ENCODE measurements at regions not wholly inside any gene's neighbourhood (a gene's known extent, or its start where the extent isn't known, plus 50 kb on each side); places are given as distances from the start of the nearest gene placed in this dataset.

DNA sequence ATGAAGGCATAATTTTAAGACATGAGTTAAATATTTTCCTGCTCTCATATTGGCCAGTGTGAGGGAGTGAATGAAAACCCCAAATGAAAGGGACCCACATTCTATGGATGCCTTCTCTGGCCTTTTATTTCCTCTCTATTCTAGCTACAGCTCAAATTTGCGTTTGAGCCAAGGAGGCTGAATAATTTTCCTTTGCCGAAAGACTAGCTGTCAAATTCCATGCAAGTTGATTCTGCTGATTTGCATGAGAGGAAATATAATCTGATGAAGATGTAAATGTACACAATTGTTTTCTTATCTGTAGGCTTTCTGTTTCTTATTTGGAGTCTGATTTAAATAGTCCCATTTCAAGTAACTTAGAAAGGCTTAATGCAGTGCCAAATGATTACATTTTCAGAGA lies 438.4 kb upstream of the SPRED2 start:
- TF ChIP-seq, protein P1, sequence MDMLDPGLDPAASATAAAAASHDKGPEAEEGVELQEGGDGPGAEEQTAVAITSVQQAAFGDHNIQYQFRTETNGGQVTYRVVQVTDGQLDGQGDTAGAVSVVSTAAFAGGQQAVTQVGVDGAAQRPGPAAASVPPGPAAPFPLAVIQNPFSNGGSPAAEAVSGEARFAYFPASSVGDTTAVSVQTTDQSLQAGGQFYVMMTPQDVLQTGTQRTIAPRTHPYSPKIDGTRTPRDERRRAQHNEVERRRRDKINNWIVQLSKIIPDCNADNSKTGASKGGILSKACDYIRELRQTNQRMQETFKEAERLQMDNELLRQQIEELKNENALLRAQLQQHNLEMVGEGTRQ (IDR thresholded peaks at IDR 0.05; ENCODE audit: low read depth, low read length): no peak
- TF ChIP-seq FOS (IDR thresholded peaks at IDR 0.05; ENCODE audit: low read depth, low read length): no peak
- no peak for TF ChIP-seq BHLHE40 (IDR thresholded peaks at IDR 0.05; ENCODE audit: low read depth, low read length)
- TF ChIP-seq RCOR1 (IDR thresholded peaks at IDR 0.05; ENCODE audit: insufficient replicate concordance, low read length): no peak
- no peak for TF ChIP-seq SMC3 (IDR thresholded peaks at IDR 0.05; ENCODE audit: low read depth, low read length)
- no peak for TF ChIP-seq RAD21 (IDR thresholded peaks at IDR 0.05; ENCODE audit: low read length)
- TF ChIP-seq NFE2L2 (IDR thresholded peaks at IDR 0.05; ENCODE audit: low read depth, low read length): no peak
- TF ChIP-seq, protein P2, sequence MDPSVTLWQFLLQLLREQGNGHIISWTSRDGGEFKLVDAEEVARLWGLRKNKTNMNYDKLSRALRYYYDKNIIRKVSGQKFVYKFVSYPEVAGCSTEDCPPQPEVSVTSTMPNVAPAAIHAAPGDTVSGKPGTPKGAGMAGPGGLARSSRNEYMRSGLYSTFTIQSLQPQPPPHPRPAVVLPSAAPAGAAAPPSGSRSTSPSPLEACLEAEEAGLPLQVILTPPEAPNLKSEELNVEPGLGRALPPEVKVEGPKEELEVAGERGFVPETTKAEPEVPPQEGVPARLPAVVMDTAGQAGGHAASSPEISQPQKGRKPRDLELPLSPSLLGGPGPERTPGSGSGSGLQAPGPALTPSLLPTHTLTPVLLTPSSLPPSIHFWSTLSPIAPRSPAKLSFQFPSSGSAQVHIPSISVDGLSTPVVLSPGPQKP (IDR thresholded peaks at IDR 0.05; ENCODE audit: borderline replicate concordance, low read depth, low read length): no peak
- TF ChIP-seq CEBPB (IDR thresholded peaks at IDR 0.05; ENCODE audit: low read depth, low read length): no peak
- CTCF ChIA-PET: no interaction called here

More for the DNA sequence above, 438.4 kb upstream of the SPRED2 start:
- WGBS, 2 experiments (ENCODE audit: extremely low coverage in 2 of 2, insufficient read length in 1 of 2): no CpG with 5 or more reads among the region's 2 CpGs
- no peak overlapping the region for H3K14ac ChIP-seq (replicated peaks; ENCODE audit: low read depth, low read length)
- H2BK15ac ChIP-seq (ENCODE audit: low read depth, low read length): no peak overlapping the region
- H3K4ac ChIP-seq (ENCODE audit: low read depth, low read length): no peak overlapping the region
- no peak overlapping the region for H3K4me2 ChIP-seq (ENCODE audit: low read depth, low read length)
- no peaks in the 10 kb centered on the region for H3K9me3 ChIP-seq (ENCODE audit: control insufficient read depth, insufficient read depth, low read length)
- in situ Hi-C loops (cut with MboI; ENCODE audit: low sequenced_read_pairs): no loop called here
- no peaks in the 10 kb centered on the region for H3K36me3 ChIP-seq (ENCODE audit: control insufficient read depth, insufficient read depth, low read length)
- H2AFZ ChIP-seq (replicated peaks; ENCODE audit: low read length, poor library complexity): no peak overlapping the region
- H4K8ac ChIP-seq (ENCODE audit: low read depth in 2 of 2, low read length in 2 of 2): no peak overlapping the region
- H2BK20ac ChIP-seq (ENCODE audit: low read depth, low read length): no peak overlapping the region
- intact Hi-C loops (cut with micrococcal nuclease): no loop called here
- H2BK5ac ChIP-seq (ENCODE audit: low read depth, low read length, poor library complexity, severe bottlenecking): no peak overlapping the region
- DNase-seq (no peak), ATAC-seq (ENCODE audit: low read depth) (no peak)
- H3K18ac ChIP-seq (ENCODE audit: low read depth, low read length): no peak overlapping the region
- no peaks in the 10 kb centered on the region for H3K4me1 ChIP-seq (ENCODE audit: control insufficient read depth, insufficient read depth, low read length)
- H3K9me1 ChIP-seq (ENCODE audit: insufficient read depth, low read length): no peaks in the 10 kb centered on the region
- POLR2A ChIA-PET (ENCODE audit: unreplicated experiment): no interaction called here
- dilution Hi-C loops (cut with HindIII; ENCODE audit: low sequenced_read_pairs, unreplicated experiment): no loop called here
- BruUV-seq (replicated peaks): no TSS peak
- H3K56ac ChIP-seq (ENCODE audit: extremely low read depth, insufficient read depth, low read length): no peak overlapping the region
- H3K27me3 ChIP-seq (ENCODE audit: control insufficient read depth, insufficient read depth, low read length): peaks cover 18% of the 10 kb centered on the region
- no peak overlapping the region for H2AK5ac ChIP-seq (ENCODE audit: low read depth, low read length)
- H4K5ac ChIP-seq (ENCODE audit: low read depth, low read length): no peak overlapping the region
- no peaks in the 10 kb centered on the region for H3K79me1 ChIP-seq (ENCODE audit: low read depth in 1 of 2, low read length in 2 of 2)
- H2BK120ac ChIP-seq (ENCODE audit: low read depth, low read length): no peak overlapping the region
- no peak overlapping the region for H3K27ac ChIP-seq (ENCODE audit: insufficient read depth, low read length)
- H3K4me3 ChIP-seq (ENCODE audit: insufficient read depth, low read depth, low read length): no peak overlapping the region
- no peak overlapping the region for H3K9ac ChIP-seq (ENCODE audit: low read depth, low read length)
- no peak overlapping the region for H3K23ac ChIP-seq (ENCODE audit: low read depth, low read length)
- H4K20me1 ChIP-seq (ENCODE audit: insufficient read depth, low read length): no peaks in the 10 kb centered on the region
- no peak overlapping the region for H4K91ac ChIP-seq (ENCODE audit: insufficient read depth, low read depth, low read length)
- H2AK9ac ChIP-seq (replicated peaks; ENCODE audit: low read depth, low read length, poor library complexity): no peak overlapping the region

All from IMR-90 (cell line).